ENCODE measurements at regions not wholly inside any gene's neighbourhood (a gene's known extent, or its start where the extent isn't known, plus 50 kb on each side); places are given as distances from the start of the nearest gene placed in this dataset.

- ChIA-PET CTCF (interaction anchor here (0.6 kb wide), 1 partner anchor 48 kb away, joined by 3 read pairs; no protein-coding TSS in a partner anchor), POLR2A (interaction anchor here (0.6 kb wide), 1 partner anchor 653 kb away, joined by 3 read pairs; no protein-coding TSS in a partner anchor)
- TF ChIP-seq CTCF (IDR thresholded peaks at IDR 0.05; ENCODE audit: control extremely low read depth, extremely low read depth, low read depth, missing control alignments), result no peak
- DNase-seq (ENCODE audit: extremely low spot score), result no peak
These were observed 93.3 kb upstream of the ZNF536 start for GRCh38 chr19:30278882-30279254.

- no peak for TF ChIP-seq CTCF (IDR thresholded peaks at IDR 0.05; ENCODE audit: control extremely low read depth, extremely low read depth, low read depth, missing control alignments)
- DNase-seq (ENCODE audit: extremely low spot score), result no peak
- ChIA-PET POLR2A (no interaction called here), CTCF (no interaction called here)
These were observed 92.2 kb upstream of the ZNF536 start for GRCh38 chr19:30280018-30280417.

- ChIA-PET POLR2A (no interaction called here), CTCF (no interaction called here)
- no peak for TF ChIP-seq CTCF (IDR thresholded peaks at IDR 0.05; ENCODE audit: control extremely low read depth, extremely low read depth, low read depth, missing control alignments)
- no peak for DNase-seq (ENCODE audit: extremely low spot score)
These were observed 90.3 kb upstream of the ZNF536 start for GRCh38 chr19:30281906-30282305.

- DNase-seq (ENCODE audit: extremely low spot score), result no peak
- no peak for TF ChIP-seq CTCF (IDR thresholded peaks at IDR 0.05; ENCODE audit: control extremely low read depth, extremely low read depth, low read depth, missing control alignments)
- POLR2A ChIA-PET, result no interaction called here
- CTCF ChIA-PET, result interaction anchor here (1.2 kb wide), 1 partner anchor 12 kb away, joined by 3 read pairs; no protein-coding TSS in a partner anchor
These were observed 88.6 kb upstream of the ZNF536 start for GRCh38 chr19:30283556-30283955.

- CTCF ChIA-PET, result interaction anchor here (1.2 kb wide), 1 partner anchor 12 kb away, joined by 3 read pairs; no protein-coding TSS in a partner anchor
- POLR2A ChIA-PET, result no interaction called here
- DNase-seq (ENCODE audit: extremely low spot score), result no peak
- no peak for TF ChIP-seq CTCF (IDR thresholded peaks at IDR 0.05; ENCODE audit: control extremely low read depth, extremely low read depth, low read depth, missing control alignments)
These were observed 88.0 kb upstream of the ZNF536 start for GRCh38 chr19:30284209-30284608.

GRCh38 chr19:30284885-30285284 is 87.3 kb upstream of the ZNF536 start:
- ChIA-PET CTCF (no interaction called here), POLR2A (no interaction called here)
- no peak for DNase-seq (ENCODE audit: extremely low spot score)
- no peak for TF ChIP-seq CTCF (IDR thresholded peaks at IDR 0.05; ENCODE audit: control extremely low read depth, extremely low read depth, low read depth, missing control alignments)

GRCh38 chr19:30286378-30286777 is 85.8 kb upstream of the ZNF536 start:
- no peak for DNase-seq (ENCODE audit: extremely low spot score)
- CTCF ChIA-PET, result no interaction called here
- TF ChIP-seq CTCF (IDR thresholded peaks at IDR 0.05; ENCODE audit: control extremely low read depth, extremely low read depth, low read depth, missing control alignments), result no peak
- POLR2A ChIA-PET, result no interaction called here

Data from GM10248 (cell line).